Activated CD4-positive, alpha-beta T cell treated with anti-CD3 and anti-CD28 coated beads for 36 hours (primary cell): ENCODE measurements at regions not wholly inside any gene's neighbourhood (a gene's known extent, or its start where the extent isn't known, plus 50 kb on each side); places are given as distances from the start of the nearest gene placed in this dataset.

Experiments used
- ATAC-seq: fragments of 200-7000 bp; cut with Tn5 transposase; one replicate; pipeline ENCODE4 v1.10.0; 2021; ENCODE audit warnings: mild to moderate bottlenecking, moderate library complexity
- CTCF ChIA-PET: fragments of 350-600 bp; sonication (Branson Sonifier 250); formaldehyde crosslinking; loops from one replicate; lab custom pipeline; 2021; ENCODE audit warnings: antibody characterized with exemption; lab: Charles Lee
- POLR2A ChIA-PET: fragments of 350-600 bp; sonication (Branson Sonifier 250); formaldehyde crosslinking; loops from one replicate; lab custom pipeline; 2021; ENCODE audit warnings: antibody characterized with exemption, inconsistent platforms; lab: Charles Lee
- DNase-seq: peaks from one replicate; pipeline ENCODE4 v3.0.0-alpha.2; 2020
- H3K27ac Mint-ChIP-seq: one replicate; pipeline ENCODE4 v1.8.0; 2021; ENCODE audit warnings: mixed read lengths
- H3K27me3 Mint-ChIP-seq: one replicate; pipeline ENCODE4 v1.8.0; 2021; ENCODE audit warnings: mixed read lengths
- H3K36me3 Mint-ChIP-seq: one replicate; pipeline ENCODE4 v1.8.0; 2021; ENCODE audit warnings: low read depth, mixed read lengths
- H3K4me1 Mint-ChIP-seq: one replicate; pipeline ENCODE4 v1.8.0; 2021; ENCODE audit warnings: mixed read lengths
- H3K4me3 Mint-ChIP-seq: one replicate; pipeline ENCODE4 v1.8.0; 2021; ENCODE audit warnings: mild to moderate bottlenecking, moderate library complexity, mixed read lengths
- H3K9me3 Mint-ChIP-seq: one replicate; pipeline ENCODE4 v1.8.0; 2021; ENCODE audit warnings: low read depth, mixed read lengths
- intact Hi-C, 2 experiments: fragments of 100-400 bp; cut with DNase I in 1 of 2; cut with micrococcal nuclease in 1 of 2; formaldehyde crosslinking; loops; one replicate each; pipeline versions ENCODE4 v1.14.2 to v1.15.1; 2022 to 2024; cut with DNase I, micrococcal nuclease

- Mint-ChIP-seq H3K4me3 (no peak overlapping the region), H3K27ac (no peak overlapping the region), H3K36me3 (no peaks in the 10 kb centered on the region), H3K27me3 (no peaks in the 10 kb centered on the region), H3K4me1 (peaks cover 10% of the 10 kb centered on the region), H3K9me3 (no peaks in the 10 kb centered on the region)
- CTCF ChIA-PET: interaction anchor here (0.6 kb wide), 1 partner anchor 62 kb away, joined by 3 read pairs; no protein-coding TSS in a partner anchor
- intact Hi-C loops: no loop called here
- ATAC-seq (no peak), DNase-seq (no peak)
- POLR2A ChIA-PET: no interaction called here
These were observed 99.1 kb downstream of the CPN2 start for GRCh38 chr3:194251891-194252560.

GRCh38 chr3:194253270-194253669 is 97.9 kb downstream of the CPN2 start:
- Mint-ChIP-seq H3K36me3 (no peaks in the 10 kb centered on the region), H3K9me3 (peaks cover 1% of the 10 kb centered on the region), H3K4me3 (no peak overlapping the region), H3K27ac (no peak overlapping the region), H3K27me3 (no peaks in the 10 kb centered on the region), H3K4me1 (peaks cover 10% of the 10 kb centered on the region)
- POLR2A ChIA-PET: interaction anchor here (0.6 kb wide), 1 partner anchor 526 kb away, joined by 3 read pairs; no protein-coding TSS in a partner anchor
- intact Hi-C loops: no loop called here
- ATAC-seq: no peak
- CTCF ChIA-PET: interaction anchor here (0.8 kb wide), 1 partner anchor 144 kb away, joined by 3 read pairs; no protein-coding TSS in a partner anchor
- DNase-seq: no peak

DNA sequence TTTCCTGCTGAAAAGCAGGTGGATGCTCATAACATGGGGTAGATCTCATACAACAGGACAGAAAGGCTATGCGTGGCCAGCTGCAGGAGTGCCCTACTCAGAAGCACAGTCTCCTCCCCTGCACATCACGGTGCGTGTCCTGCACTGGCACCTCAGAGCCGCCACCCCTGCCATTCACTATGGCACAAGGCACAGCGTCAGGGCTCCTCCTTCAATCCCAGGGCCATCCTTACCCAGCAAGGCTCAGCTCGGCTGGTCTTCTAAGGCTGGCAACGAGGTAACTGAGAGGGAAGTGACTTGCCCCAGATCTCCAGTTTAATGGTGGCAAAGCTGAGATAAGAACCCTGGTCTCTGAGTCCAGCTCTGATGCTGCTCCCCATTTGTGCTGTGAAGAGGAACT is 97.1 kb downstream of the CPN2 start:
- DNase-seq (no peak), ATAC-seq (no peak)
- Mint-ChIP-seq H3K4me1 (peaks cover 10% of the 10 kb centered on the region), H3K27me3 (no peaks in the 10 kb centered on the region), H3K36me3 (no peaks in the 10 kb centered on the region), H3K9me3 (peaks cover 1% of the 10 kb centered on the region), H3K4me3 (no peak overlapping the region), H3K27ac (peak overlapping the region; percentile 22)
- intact Hi-C loops: no loop called here
- POLR2A ChIA-PET: interaction anchor here (0.6 kb wide), 1 partner anchor 19 kb away, joined by 6 read pairs; no protein-coding TSS in a partner anchor
- CTCF ChIA-PET: no interaction called here

DNA sequence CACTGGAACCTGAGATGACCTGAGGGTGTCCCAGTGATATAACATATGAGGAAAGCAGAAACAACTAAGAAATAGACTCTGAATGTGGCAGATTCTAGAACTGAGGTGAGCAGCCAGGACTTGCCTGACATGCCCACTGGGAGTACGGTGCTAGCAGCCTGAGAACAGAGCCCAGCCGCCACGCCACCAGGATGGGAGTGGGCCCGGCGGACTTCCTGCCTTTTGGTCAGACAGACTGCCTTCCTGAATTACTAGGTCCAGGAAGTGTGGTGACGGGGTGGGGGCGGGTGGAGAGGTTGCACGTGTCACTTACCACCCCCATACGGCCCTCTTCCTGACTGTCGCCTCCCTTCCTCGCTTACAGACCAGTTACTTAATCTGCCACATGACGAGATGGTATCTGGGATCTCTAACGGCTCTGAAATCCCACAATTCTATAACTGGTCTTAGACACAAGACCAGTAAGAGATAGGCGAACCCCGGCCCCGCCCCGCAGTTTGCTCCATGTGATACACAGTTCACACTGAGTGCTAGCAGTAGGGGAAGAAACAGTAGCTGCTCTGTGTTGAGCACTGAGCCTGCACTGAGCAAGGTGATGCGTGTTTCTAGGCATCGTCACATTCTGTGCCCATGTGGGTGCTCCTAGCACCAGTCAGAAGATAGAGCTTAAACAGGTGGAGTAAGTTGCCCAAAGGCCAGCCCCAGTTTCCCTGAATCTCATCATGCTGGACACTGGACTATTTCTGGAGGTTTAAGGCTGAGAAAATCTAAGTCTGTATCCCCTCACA is 95.7 kb downstream of the CPN2 start:
- H3K9me3 Mint-ChIP-seq: peaks cover 1% of the 10 kb centered on the region
- DNase-seq (peak; percentile 74), ATAC-seq (peak; percentile 91)
- peaks cover 10% of the 10 kb centered on the region for H3K4me1 Mint-ChIP-seq
- H3K27ac Mint-ChIP-seq: peak overlapping the region; percentile 82
- ChIA-PET CTCF (interaction anchor here (0.6 to 0.9 kb wide), 3 partner anchors 10 to 15 kb away, joined by 3 to 4 read pairs (median 3); no protein-coding TSS in a partner anchor), POLR2A (no interaction called here)
- peak overlapping the region; percentile 20 for H3K4me3 Mint-ChIP-seq
- H3K36me3 Mint-ChIP-seq: no peaks in the 10 kb centered on the region
- no peaks in the 10 kb centered on the region for H3K27me3 Mint-ChIP-seq
- intact Hi-C loops: loop anchor here in 1 of 2 experiments (1.0 kb wide), 1 partner anchor 60 kb away; no protein-coding TSS in a partner anchor

GRCh38 chr3:194256040-194256945 is 94.8 kb downstream of the CPN2 start:
- H3K27me3 Mint-ChIP-seq: no peaks in the 10 kb centered on the region
- ATAC-seq: no peak
- peaks cover 1% of the 10 kb centered on the region for H3K9me3 Mint-ChIP-seq
- peaks cover 10% of the 10 kb centered on the region for H3K4me1 Mint-ChIP-seq
- H3K27ac Mint-ChIP-seq: no peak overlapping the region
- ChIA-PET CTCF (interaction anchor here (0.6 to 0.9 kb wide), 3 partner anchors 11 to 14 kb away, joined by 3 to 4 read pairs (median 3); no protein-coding TSS in a partner anchor), POLR2A (no interaction called here)
- intact Hi-C loops: no loop called here
- no peaks in the 10 kb centered on the region for H3K36me3 Mint-ChIP-seq
- H3K4me3 Mint-ChIP-seq: no peak overlapping the region
- DNase-seq: no peak

DNA sequence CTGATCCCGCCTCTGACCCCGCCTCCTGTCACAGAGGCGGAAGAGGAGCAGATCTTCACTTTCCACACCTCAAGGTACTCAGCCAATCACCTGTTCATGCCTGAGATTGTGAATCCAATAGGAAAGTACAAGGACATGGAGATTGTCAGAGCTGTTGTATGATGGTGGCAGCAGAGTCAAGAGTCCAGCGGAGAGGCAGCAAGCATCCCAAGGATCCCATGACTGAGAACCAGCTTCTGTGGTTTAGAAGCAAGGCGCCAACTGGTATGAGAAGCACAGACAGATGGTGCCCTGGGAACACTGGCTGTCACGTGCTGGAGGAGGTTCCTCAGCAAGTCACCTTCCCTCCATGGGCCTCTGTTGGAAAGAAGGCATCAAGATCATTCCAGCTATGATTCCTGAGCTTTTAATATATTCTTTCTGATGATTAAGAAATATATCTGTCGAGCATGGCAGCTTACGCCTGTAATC is 93.9 kb downstream of the CPN2 start:
- DNase-seq: no peak
- ChIA-PET CTCF (interaction anchor here (0.7 to 1.0 kb wide), 3 partner anchors 58 to 115 kb away, joined by 3 read pairs; no protein-coding TSS in a partner anchor), POLR2A (no interaction called here)
- Mint-ChIP-seq H3K27me3 (no peaks in the 10 kb centered on the region), H3K27ac (no peak overlapping the region), H3K36me3 (no peaks in the 10 kb centered on the region), H3K9me3 (peaks cover 1% of the 10 kb centered on the region), H3K4me1 (peaks cover 10% of the 10 kb centered on the region), H3K4me3 (no peak overlapping the region)
- intact Hi-C loops: no loop called here
- ATAC-seq: no peak

- Mint-ChIP-seq H3K4me3 (no peak overlapping the region), H3K27me3 (no peaks in the 10 kb centered on the region), H3K27ac (no peak overlapping the region), H3K36me3 (no peaks in the 10 kb centered on the region), H3K9me3 (peaks cover 1% of the 10 kb centered on the region), H3K4me1 (peaks cover 10% of the 10 kb centered on the region)
- no peak for ATAC-seq
- ChIA-PET POLR2A (no interaction called here), CTCF (interaction anchor here (0.7 to 1.1 kb wide), 5 partner anchors 57 to 416 kb away, joined by 3 read pairs; no protein-coding TSS in a partner anchor)
- intact Hi-C loops: no loop called here
- DNase-seq: no peak
These were observed 93.0 kb downstream of the CPN2 start for GRCh38 chr3:194257916-194258668.

- ChIA-PET CTCF (no interaction called here), POLR2A (no interaction called here)
- intact Hi-C loops: no loop called here
- H3K9me3 Mint-ChIP-seq: peaks cover 1% of the 10 kb centered on the region
- H3K36me3 Mint-ChIP-seq: no peaks in the 10 kb centered on the region
- H3K27ac Mint-ChIP-seq: no peak overlapping the region
- H3K4me1 Mint-ChIP-seq: peaks cover 9% of the 10 kb centered on the region
- H3K4me3 Mint-ChIP-seq: no peak overlapping the region
- ATAC-seq: no peak
- H3K27me3 Mint-ChIP-seq: no peaks in the 10 kb centered on the region
- no peak for DNase-seq
These were observed 91.0 kb downstream of the CPN2 start for GRCh38 chr3:194259982-194260766.

- intact Hi-C loops: no loop called here
- Mint-ChIP-seq H3K4me3 (no peak overlapping the region), H3K4me1 (no peaks in the 10 kb centered on the region), H3K27ac (no peak overlapping the region), H3K27me3 (peaks cover 2% of the 10 kb centered on the region), H3K36me3 (no peaks in the 10 kb centered on the region), H3K9me3 (peaks cover 1% of the 10 kb centered on the region)
- ATAC-seq (no peak), DNase-seq (no peak)
- ChIA-PET CTCF (no interaction called here), POLR2A (no interaction called here)
These were observed 89.5 kb downstream of the CPN2 start for GRCh38 chr3:194261581-194262063.
